Neural progenitor cell (in vitro differentiated cells): ENCODE measurements at regions not wholly inside any gene's neighbourhood (a gene's known extent, or its start where the extent isn't known, plus 50 kb on each side); places are given as distances from the start of the nearest gene placed in this dataset.
A peak's percentile ranks its signal among the peaks of the same experiment; 100 is the strongest.

Experiments used
- DNase-seq: peaks from one replicate; pipeline ENCODE4 v3.0.0-alpha.2; 2016; ENCODE audit warnings: low spot score
- H2AFZ ChIP-seq: fragments of 200-600 bp; sonication (generic); replicated peaks from 2 replicates; pipeline ENCODE4 v1.6.1; 2016; ENCODE audit warnings: antibody characterized with exemption
- H3F3A ChIP-seq: fragments of 200-600 bp; sonication (generic); 2 replicates; pipeline ENCODE4 v1.6.1; 2016; ENCODE audit warnings: antibody characterized with exemption, low read depth
- H3K27ac ChIP-seq: fragments of 200-600 bp; sonication (generic); 2 replicates; pipeline ENCODE4 v1.5.1; 2016; ENCODE audit warnings: mild to moderate bottlenecking
- H3K27me3 ChIP-seq: fragments of 200-600 bp; sonication (generic); 2 replicates; pipeline ENCODE4 v1.6.1; 2016; ENCODE audit warnings: mild to moderate bottlenecking, moderate library complexity
- H3K36me3 ChIP-seq: fragments of 200-600 bp; sonication (generic); 2 replicates; pipeline ENCODE4 v1.5.1; 2016
- H3K4me1 ChIP-seq: fragments of 200-600 bp; sonication (generic); 2 replicates; pipeline ENCODE4 v1.6.1; 2016; ENCODE audit warnings: mixed run types
- H3K4me2 ChIP-seq: fragments of 200-600 bp; sonication (generic); 2 replicates; pipeline ENCODE4 v1.6.1; 2016
- H3K4me3 ChIP-seq: fragments of 200-600 bp; sonication (generic); 2 replicates; pipeline ENCODE4 v1.5.1; 2016
- H3K79me2 ChIP-seq: fragments of 200-600 bp; sonication (generic); 2 replicates; pipeline ENCODE4 v1.6.1; 2016; ENCODE audit warnings: low read depth
- H3K9ac ChIP-seq: fragments of 200-600 bp; sonication (generic); 2 replicates; pipeline ENCODE4 v1.6.1; 2016
- H3K9me3 ChIP-seq: fragments of 200-600 bp; sonication (generic); 2 replicates; pipeline ENCODE4 v1.5.1; 2016; ENCODE audit warnings: low read depth
- H4K20me1 ChIP-seq: fragments of 200-600 bp; sonication (generic); 2 replicates; pipeline ENCODE4 v1.6.1; 2016; ENCODE audit warnings: low read depth
- H3K27ac Mint-ChIP-seq: 3 replicates; pipeline ENCODE4 v1.8.0; 2021; ENCODE audit warnings: mixed read lengths
- H3K27me3 Mint-ChIP-seq: 2 replicates; pipeline ENCODE4 v1.8.0; 2022; ENCODE audit warnings: low read depth, mild to moderate bottlenecking, inconsistent platforms, moderate library complexity, mixed read lengths; ENCODE audit not compliant: insufficient read depth
- H3K36me3 Mint-ChIP-seq: 3 replicates; pipeline ENCODE4 v1.8.0; 2021; ENCODE audit warnings: mixed read lengths
- H3K4me1 Mint-ChIP-seq: 3 replicates; pipeline ENCODE4 v1.8.0; 2021; ENCODE audit warnings: mixed read lengths
- H3K4me3 Mint-ChIP-seq: 3 replicates; pipeline ENCODE4 v1.8.0; 2021; ENCODE audit warnings: mild to moderate bottlenecking, moderate library complexity, mixed read lengths
- H3K9me3 Mint-ChIP-seq: 3 replicates; pipeline ENCODE4 v1.8.0; 2020; ENCODE audit warnings: mixed read lengths
- CTCF ChIP-seq: fragments of 200-600 bp; sonication (generic); IDR thresholded peaks from 2 replicates; pipeline ENCODE4 v1.5.1; 2017; ENCODE audit warnings: antibody characterized with exemption, mild to moderate bottlenecking
- EZH2 ChIP-seq: fragments of 200-600 bp; sonication (generic); IDR thresholded peaks from 2 replicates; pipeline ENCODE4 v1.6.1; 2017; ENCODE audit warnings: antibody characterized with exemption, mild to moderate bottlenecking, moderate library complexity
- EZH2phosphoT487 ChIP-seq: fragments of 200-600 bp; sonication (generic); IDR thresholded peaks from 2 replicates; pipeline ENCODE4 v1.6.1; 2017; ENCODE audit warnings: antibody characterized with exemption

GRCh38 chr5:93978222-93978621 is 236.8 kb upstream of the POU5F2 start:
- H3F3A ChIP-seq = no peaks in the 10 kb centered on the region
- no peak overlapping the region for H3K9ac ChIP-seq
- no peaks in the 10 kb centered on the region for H4K20me1 ChIP-seq
- peaks cover 18% of the 10 kb centered on the region for H3K9me3 ChIP-seq
- Mint-ChIP-seq H3K36me3 (peaks cover 12% of the 10 kb centered on the region), H3K4me1 (no peaks in the 10 kb centered on the region), H3K27ac (no peak overlapping the region), H3K27me3 (peaks cover 2% of the 10 kb centered on the region), H3K9me3 (peaks cover 43% of the 10 kb centered on the region), H3K4me3 (no peak overlapping the region)
- H2AFZ ChIP-seq = no peak overlapping the region
- no peak for TF ChIP-seq CTCF
- no peak for TF ChIP-seq EZH2
- TF ChIP-seq EZH2phosphoT487 = no peak
- no peaks in the 10 kb centered on the region for H3K79me2 ChIP-seq
- H3K4me3 ChIP-seq = no peak overlapping the region
- H3K36me3 ChIP-seq = no peaks in the 10 kb centered on the region
- H3K4me1 ChIP-seq = no peaks in the 10 kb centered on the region
- H3K4me2 ChIP-seq = no peak overlapping the region
- no peak overlapping the region for H3K27ac ChIP-seq
- no peak for DNase-seq
- H3K27me3 ChIP-seq = no peaks in the 10 kb centered on the region

- TF ChIP-seq CTCF = no peak
- TF ChIP-seq EZH2 = no peak
- Histone ChIP-seq H3K27me3 (no peaks in the 10 kb centered on the region), H3K36me3 (no peaks in the 10 kb centered on the region), H3K4me2 (peak overlapping the region; percentile 50), H4K20me1 (no peaks in the 10 kb centered on the region), H2AFZ (peak overlapping the region; percentile 44), H3K9me3 (no peaks in the 10 kb centered on the region), H3K9ac (no peak overlapping the region), H3K4me1 (peaks cover 18% of the 10 kb centered on the region), H3K4me3 (no peak overlapping the region), H3K79me2 (no peaks in the 10 kb centered on the region), H3K27ac (no peak overlapping the region), H3F3A (peaks cover 4% of the 10 kb centered on the region)
- Mint-ChIP-seq H3K27me3 (no peaks in the 10 kb centered on the region), H3K9me3 (peaks cover 2% of the 10 kb centered on the region), H3K27ac (no peak overlapping the region), H3K36me3 (no peaks in the 10 kb centered on the region), H3K4me3 (no peak overlapping the region), H3K4me1 (peaks cover 4% of the 10 kb centered on the region)
- DNase-seq = no peak
Observed at GRCh38 chr5:93967923-93968322, 226.5 kb upstream of the POU5F2 start.

- H3K4me1 ChIP-seq = peaks cover 18% of the 10 kb centered on the region
- no peaks in the 10 kb centered on the region for H3K36me3 ChIP-seq
- H3K4me2 ChIP-seq = no peak overlapping the region
- H2AFZ ChIP-seq = no peak overlapping the region
- H3K27me3 ChIP-seq = no peaks in the 10 kb centered on the region
- H3K79me2 ChIP-seq = no peaks in the 10 kb centered on the region
- H3K27ac Mint-ChIP-seq = no peak overlapping the region
- TF ChIP-seq EZH2 (no peak), EZH2phosphoT487 (no peak), CTCF (no peak)
- H3K36me3 Mint-ChIP-seq = no peaks in the 10 kb centered on the region
- H3K27ac ChIP-seq = no peak overlapping the region
- H3K9me3 ChIP-seq = no peaks in the 10 kb centered on the region
- no peak overlapping the region for H3K4me3 ChIP-seq
- H3K9ac ChIP-seq = no peak overlapping the region
- H3K4me3 Mint-ChIP-seq = no peak overlapping the region
- peaks cover 4% of the 10 kb centered on the region for H3K4me1 Mint-ChIP-seq
- no peaks in the 10 kb centered on the region for H3K9me3 Mint-ChIP-seq
- no peaks in the 10 kb centered on the region for H4K20me1 ChIP-seq
- H3F3A ChIP-seq = peaks cover 4% of the 10 kb centered on the region
- no peak for DNase-seq
- H3K27me3 Mint-ChIP-seq = no peaks in the 10 kb centered on the region
Observed at GRCh38 chr5:93964421-93964820, 223.0 kb upstream of the POU5F2 start.

GRCh38 chr5:93960042-93960441 is 218.6 kb upstream of the POU5F2 start:
- Histone ChIP-seq H4K20me1 (no peaks in the 10 kb centered on the region), H3K4me3 (no peak overlapping the region), H3K79me2 (no peaks in the 10 kb centered on the region), H3K27ac (no peak overlapping the region), H3K9me3 (no peaks in the 10 kb centered on the region), H3K36me3 (no peaks in the 10 kb centered on the region), H3F3A (no peaks in the 10 kb centered on the region), H2AFZ (no peak overlapping the region), H3K9ac (no peak overlapping the region), H3K4me2 (no peak overlapping the region), H3K4me1 (no peaks in the 10 kb centered on the region), H3K27me3 (no peaks in the 10 kb centered on the region)
- H3K9me3 Mint-ChIP-seq = no peaks in the 10 kb centered on the region
- H3K27ac Mint-ChIP-seq = no peak overlapping the region
- H3K36me3 Mint-ChIP-seq = no peaks in the 10 kb centered on the region
- no peaks in the 10 kb centered on the region for H3K27me3 Mint-ChIP-seq
- no peak overlapping the region for H3K4me3 Mint-ChIP-seq
- no peak for DNase-seq
- TF ChIP-seq CTCF (no peak), EZH2phosphoT487 (no peak), EZH2 (no peak)
- H3K4me1 Mint-ChIP-seq = no peaks in the 10 kb centered on the region
